Liver (tissue), 8 donors: ENCODE measurements at regions not wholly inside any gene's neighbourhood (a gene's known extent, or its start where the extent isn't known, plus 50 kb on each side); places are given as distances from the start of the nearest gene placed in this dataset.

Source experiments
- DNase-seq: peaks from one replicate; pipeline ENCODE4 v3.0.0-alpha.2; 2017; ENCODE audit warnings: low spot score
- H3K27ac ChIP-seq, 2 donors: one replicate each; pipeline ENCODE4 v1.7.0; 2013; ENCODE audit warnings: inconsistent platforms in 2 of 2, low read length in 2 of 2, control low read depth in 1 of 2, low read depth in 1 of 2, mild to moderate bottlenecking in 1 of 2
- H3K27me3 ChIP-seq, 4 donors: one replicate each; pipeline versions ENCODE4 v1.6.1 to v1.7.0; 2013; ENCODE audit warnings: low read length in 3 of 4, inconsistent platforms in 1 of 4, mild to moderate bottlenecking in 1 of 4, moderate library complexity in 1 of 4; ENCODE audit not compliant: control insufficient read depth in 4 of 4, insufficient read depth in 4 of 4
- H3K36me3 ChIP-seq, 4 donors: one replicate each; pipeline versions ENCODE4 v1.6.1 to v1.7.0; 2013; ENCODE audit warnings: low read length in 3 of 4, mild to moderate bottlenecking in 3 of 4, low read depth in 1 of 4, moderate library complexity in 1 of 4; ENCODE audit not compliant: control insufficient read depth in 4 of 4, insufficient read depth in 3 of 4
- H3K4me1 ChIP-seq, 4 donors: one replicate each; pipeline versions ENCODE4 v1.6.1 to v1.7.0; 2013; ENCODE audit warnings: low read length in 3 of 4, mild to moderate bottlenecking in 3 of 4, moderate library complexity in 1 of 4; ENCODE audit not compliant: control insufficient read depth in 4 of 4, insufficient read depth in 4 of 4
- H3K4me3 ChIP-seq, 3 donors: one replicate each; pipeline versions ENCODE4 v1.6.1 to v1.7.0; 2013; ENCODE audit warnings: low read length in 3 of 3, control low read depth in 1 of 3, low read depth in 1 of 3, mild to moderate bottlenecking in 1 of 3
- H3K9ac ChIP-seq, 2 donors: one replicate each; pipeline ENCODE4 v1.7.0; 2013; ENCODE audit warnings: low read length in 2 of 2, mild to moderate bottlenecking in 2 of 2, moderate library complexity in 2 of 2, control low read depth in 1 of 2, low read depth in 1 of 2
- H3K9me3 ChIP-seq, 4 donors: one replicate each; pipeline versions ENCODE4 v1.6.1 to v1.7.0; 2013; ENCODE audit warnings: low read length in 3 of 4; ENCODE audit not compliant: control insufficient read depth in 4 of 4
- ATF3 ChIP-seq: IDR thresholded peaks from 2 replicates; pipeline ENCODE4 v1.6.1; 2016; ENCODE audit warnings: antibody characterized with exemption
- EGR1 ChIP-seq, 2 donors: IDR thresholded peaks; 2 replicates each; pipeline ENCODE4 v1.6.1; 2016 to 2018; ENCODE audit warnings: antibody characterized with exemption in 2 of 2, low read depth in 2 of 2
- FOXA1 ChIP-seq: IDR thresholded peaks from 2 replicates; pipeline ENCODE4 v1.6.1; 2016; ENCODE audit warnings: antibody characterized with exemption
- FOXA2 ChIP-seq: IDR thresholded peaks from 2 replicates; pipeline ENCODE4 v1.6.1; 2016; ENCODE audit warnings: antibody characterized with exemption
- HNF4A ChIP-seq, 2 donors: conservative IDR thresholded peaks; 2 replicates each; pipeline ENCODE4 v1.6.1; 2016; ENCODE audit warnings: antibody characterized with exemption in 2 of 2, mild to moderate bottlenecking in 2 of 2
- HNF4G ChIP-seq: IDR thresholded peaks from 2 replicates; pipeline ENCODE4 v1.6.1; 2016; ENCODE audit warnings: antibody characterized with exemption
- JUND ChIP-seq, 2 donors: IDR thresholded peaks; 2 replicates each; pipeline ENCODE4 v1.6.1; 2016; ENCODE audit warnings: antibody characterized with exemption in 2 of 2
- NR2F2 ChIP-seq: IDR thresholded peaks from 2 replicates; pipeline ENCODE4 v1.6.1; 2016; ENCODE audit warnings: antibody characterized with exemption
- RAD21 ChIP-seq, 2 donors: IDR thresholded peaks; 2 replicates each; pipeline ENCODE4 v1.6.1; 2016; ENCODE audit warnings: antibody characterized with exemption in 2 of 2, mild to moderate bottlenecking in 2 of 2
- RXRA ChIP-seq, 2 donors: IDR thresholded peaks; 2 replicates each; pipeline ENCODE4 v1.6.1; 2017 to 2018; ENCODE audit warnings: antibody characterized with exemption in 2 of 2, mild to moderate bottlenecking in 1 of 2
- SP1 ChIP-seq: IDR thresholded peaks from 2 replicates; pipeline ENCODE4 v1.6.1; 2018; ENCODE audit warnings: antibody characterized with exemption, mild to moderate bottlenecking
- TAF1 ChIP-seq: conservative IDR thresholded peaks from 2 replicates; pipeline ENCODE4 v1.6.1; 2016; ENCODE audit warnings: antibody characterized with exemption, mild to moderate bottlenecking
- YY1 ChIP-seq: IDR thresholded peaks from 2 replicates; pipeline ENCODE4 v1.6.1; 2016; ENCODE audit warnings: antibody characterized with exemption, mild to moderate bottlenecking
- ZBTB33 ChIP-seq: IDR thresholded peaks from 2 replicates; pipeline ENCODE4 v1.6.1; 2016; ENCODE audit warnings: antibody characterized with exemption
- WGBS: extraction: QIAGEN DNeasy Blood & Tissue Kit; methylation state at CpG from one replicate; pipeline ENCODE4 v1.1.7; 2013; 5-methylcytosine and 5-hydroxymethylcytosine counted together
- TF ChIP-seq, protein P1 (sequence below): IDR thresholded peaks from 2 replicates; pipeline ENCODE4 v1.6.1; 2016; ENCODE audit warnings: antibody characterized with exemption
- TF ChIP-seq, protein P2 (sequence below): IDR thresholded peaks from 2 replicates; pipeline ENCODE4 v1.6.1; 2016; ENCODE audit warnings: antibody characterized with exemption, mild to moderate bottlenecking
- TF ChIP-seq, protein P3 (sequence below): fragments of 150-350 bp; IDR thresholded peaks from 2 replicates; pipeline ENCODE4 v1.5.1; 2017; ENCODE audit warnings: improper control_type of control experiment, low read depth, low read length; ENCODE audit not compliant: missing input control
- donor health status: healthy.
- donor health status: healthy.
- donor health status: healthy.
- donor health status: healthy.
- donor health status: healthy.

- TF ChIP-seq ZBTB33, result no peak
Measured at GRCh38 chr2:107589079-107589491, 237.6 kb upstream of the RGPD4 start (continued).

GRCh38 chr2:107591561-107592279 is 235.0 kb upstream of the RGPD4 start:
- Histone ChIP-seq H3K9ac (no peak overlapping the region), H3K27me3 (no peaks in the 10 kb centered on the region), H3K4me1 (no peaks in the 10 kb centered on the region), H3K36me3 (no peaks in the 10 kb centered on the region), H3K9me3 (no peaks in the 10 kb centered on the region), H3K4me3 (no peak overlapping the region), H3K27ac (no peak overlapping the region)
- TF ChIP-seq SP1 (no peak), ATF3 (no peak), HNF4G (no peak), ZBTB33 (no peak), EGR1 (IDR thresholded peaks at IDR 0.05; ENCODE audit: low read depth in 2 of 2) (no peak), NR2F2 (no peak), JUND (IDR thresholded peaks at IDR 0.05) (no peak), HNF4A (conservative IDR thresholded peaks at IDR 0.05) (no peak), YY1 (no peak), FOXA1 (no peak), FOXA2 (no peak), RXRA (IDR thresholded peaks at IDR 0.05) (no peak), TAF1 (no peak), RAD21 (IDR thresholded peaks at IDR 0.05) (no peak)
- TF ChIP-seq, protein P1, sequence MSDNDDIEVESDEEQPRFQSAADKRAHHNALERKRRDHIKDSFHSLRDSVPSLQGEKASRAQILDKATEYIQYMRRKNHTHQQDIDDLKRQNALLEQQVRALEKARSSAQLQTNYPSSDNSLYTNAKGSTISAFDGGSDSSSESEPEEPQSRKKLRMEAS, result no peak
- TF ChIP-seq, protein P2, sequence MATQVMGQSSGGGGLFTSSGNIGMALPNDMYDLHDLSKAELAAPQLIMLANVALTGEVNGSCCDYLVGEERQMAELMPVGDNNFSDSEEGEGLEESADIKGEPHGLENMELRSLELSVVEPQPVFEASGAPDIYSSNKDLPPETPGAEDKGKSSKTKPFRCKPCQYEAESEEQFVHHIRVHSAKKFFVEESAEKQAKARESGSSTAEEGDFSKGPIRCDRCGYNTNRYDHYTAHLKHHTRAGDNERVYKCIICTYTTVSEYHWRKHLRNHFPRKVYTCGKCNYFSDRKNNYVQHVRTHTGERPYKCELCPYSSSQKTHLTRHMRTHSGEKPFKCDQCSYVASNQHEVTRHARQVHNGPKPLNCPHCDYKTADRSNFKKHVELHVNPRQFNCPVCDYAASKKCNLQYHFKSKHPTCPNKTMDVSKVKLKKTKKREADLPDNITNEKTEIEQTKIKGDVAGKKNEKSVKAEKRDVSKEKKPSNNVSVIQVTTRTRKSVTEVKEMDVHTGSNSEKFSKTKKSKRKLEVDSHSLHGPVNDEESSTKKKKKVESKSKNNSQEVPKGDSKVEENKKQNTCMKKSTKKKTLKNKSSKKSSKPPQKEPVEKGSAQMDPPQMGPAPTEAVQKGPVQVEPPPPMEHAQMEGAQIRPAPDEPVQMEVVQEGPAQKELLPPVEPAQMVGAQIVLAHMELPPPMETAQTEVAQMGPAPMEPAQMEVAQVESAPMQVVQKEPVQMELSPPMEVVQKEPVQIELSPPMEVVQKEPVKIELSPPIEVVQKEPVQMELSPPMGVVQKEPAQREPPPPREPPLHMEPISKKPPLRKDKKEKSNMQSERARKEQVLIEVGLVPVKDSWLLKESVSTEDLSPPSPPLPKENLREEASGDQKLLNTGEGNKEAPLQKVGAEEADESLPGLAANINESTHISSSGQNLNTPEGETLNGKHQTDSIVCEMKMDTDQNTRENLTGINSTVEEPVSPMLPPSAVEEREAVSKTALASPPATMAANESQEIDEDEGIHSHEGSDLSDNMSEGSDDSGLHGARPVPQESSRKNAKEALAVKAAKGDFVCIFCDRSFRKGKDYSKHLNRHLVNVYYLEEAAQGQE, result no peak
- TF ChIP-seq, protein P3, sequence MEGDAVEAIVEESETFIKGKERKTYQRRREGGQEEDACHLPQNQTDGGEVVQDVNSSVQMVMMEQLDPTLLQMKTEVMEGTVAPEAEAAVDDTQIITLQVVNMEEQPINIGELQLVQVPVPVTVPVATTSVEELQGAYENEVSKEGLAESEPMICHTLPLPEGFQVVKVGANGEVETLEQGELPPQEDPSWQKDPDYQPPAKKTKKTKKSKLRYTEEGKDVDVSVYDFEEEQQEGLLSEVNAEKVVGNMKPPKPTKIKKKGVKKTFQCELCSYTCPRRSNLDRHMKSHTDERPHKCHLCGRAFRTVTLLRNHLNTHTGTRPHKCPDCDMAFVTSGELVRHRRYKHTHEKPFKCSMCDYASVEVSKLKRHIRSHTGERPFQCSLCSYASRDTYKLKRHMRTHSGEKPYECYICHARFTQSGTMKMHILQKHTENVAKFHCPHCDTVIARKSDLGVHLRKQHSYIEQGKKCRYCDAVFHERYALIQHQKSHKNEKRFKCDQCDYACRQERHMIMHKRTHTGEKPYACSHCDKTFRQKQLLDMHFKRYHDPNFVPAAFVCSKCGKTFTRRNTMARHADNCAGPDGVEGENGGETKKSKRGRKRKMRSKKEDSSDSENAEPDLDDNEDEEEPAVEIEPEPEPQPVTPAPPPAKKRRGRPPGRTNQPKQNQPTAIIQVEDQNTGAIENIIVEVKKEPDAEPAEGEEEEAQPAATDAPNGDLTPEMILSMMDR, result no peak
- 73% methylated on average over 3 of the region's 3 CpGs for WGBS
- DNase-seq, result no peak
